Epithelial cell of esophagus (primary cell): ENCODE measurements at regions not wholly inside any gene's neighbourhood (a gene's known extent, or its start where the extent isn't known, plus 50 kb on each side); places are given as distances from the start of the nearest gene placed in this dataset.

ENCODE experiments used
- DNase-seq: peaks from one replicate; pipeline ENCODE4 v3.0.0; 2010; ENCODE audit warnings: low read depth
- H3K4me3 ChIP-seq: 2 replicates; pipeline ENCODE4 v1.5.1; 2011; ENCODE audit warnings: mild to moderate bottlenecking, low read length, control low read depth
- TF ChIP-seq, protein P1 (sequence below): IDR thresholded peaks from 2 replicates; pipeline ENCODE4 v1.5.1; 2011; ENCODE audit warnings: low read depth, mild to moderate bottlenecking, low read length, control low read depth, inconsistent platforms; ENCODE audit not compliant: insufficient read depth; ENCODE audit errors: missing control alignments

DNA sequence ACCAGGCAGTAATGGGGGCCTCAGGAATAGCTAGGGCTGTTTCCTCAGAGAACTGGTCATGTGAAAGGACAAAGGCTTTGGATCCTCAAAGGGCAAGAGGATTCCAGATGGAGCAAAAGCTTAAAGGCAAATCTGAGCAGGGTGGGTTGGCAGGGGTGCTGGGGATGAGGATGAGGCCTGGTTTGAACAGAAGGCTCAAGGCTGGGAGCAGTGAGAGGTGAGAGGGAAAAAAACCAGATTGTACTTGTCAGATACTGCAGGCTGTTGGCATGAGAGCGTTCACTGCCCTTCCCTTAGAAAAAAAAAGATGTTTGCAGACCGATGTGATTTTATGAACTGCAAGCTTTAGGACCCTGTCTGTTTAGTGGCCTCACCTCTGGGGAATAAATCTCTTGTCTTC, 63.4 kb downstream of the PABIR2 start:
- no peak for DNase-seq
- H3K4me3 ChIP-seq = no peak overlapping the region
- TF ChIP-seq, protein P1, sequence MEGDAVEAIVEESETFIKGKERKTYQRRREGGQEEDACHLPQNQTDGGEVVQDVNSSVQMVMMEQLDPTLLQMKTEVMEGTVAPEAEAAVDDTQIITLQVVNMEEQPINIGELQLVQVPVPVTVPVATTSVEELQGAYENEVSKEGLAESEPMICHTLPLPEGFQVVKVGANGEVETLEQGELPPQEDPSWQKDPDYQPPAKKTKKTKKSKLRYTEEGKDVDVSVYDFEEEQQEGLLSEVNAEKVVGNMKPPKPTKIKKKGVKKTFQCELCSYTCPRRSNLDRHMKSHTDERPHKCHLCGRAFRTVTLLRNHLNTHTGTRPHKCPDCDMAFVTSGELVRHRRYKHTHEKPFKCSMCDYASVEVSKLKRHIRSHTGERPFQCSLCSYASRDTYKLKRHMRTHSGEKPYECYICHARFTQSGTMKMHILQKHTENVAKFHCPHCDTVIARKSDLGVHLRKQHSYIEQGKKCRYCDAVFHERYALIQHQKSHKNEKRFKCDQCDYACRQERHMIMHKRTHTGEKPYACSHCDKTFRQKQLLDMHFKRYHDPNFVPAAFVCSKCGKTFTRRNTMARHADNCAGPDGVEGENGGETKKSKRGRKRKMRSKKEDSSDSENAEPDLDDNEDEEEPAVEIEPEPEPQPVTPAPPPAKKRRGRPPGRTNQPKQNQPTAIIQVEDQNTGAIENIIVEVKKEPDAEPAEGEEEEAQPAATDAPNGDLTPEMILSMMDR = no peak

DNA sequence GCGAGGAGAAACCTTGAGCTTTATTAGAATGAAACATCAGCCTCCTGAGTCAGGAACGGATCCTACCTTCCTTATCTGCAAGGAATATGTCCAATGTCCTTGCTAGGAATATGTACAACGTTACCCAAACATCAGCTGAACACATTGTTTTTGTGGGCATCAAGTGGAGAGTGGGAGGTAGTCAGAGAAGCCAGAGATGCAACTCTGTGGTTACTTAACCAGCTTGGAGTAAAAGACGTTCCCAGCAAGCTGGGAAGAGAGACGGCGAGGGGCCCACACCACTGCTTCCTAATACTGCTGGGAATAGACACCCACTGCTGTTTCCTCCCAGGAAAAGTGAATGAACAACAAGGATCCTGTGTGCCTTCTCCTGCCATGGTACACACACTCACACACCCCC, 64.3 kb downstream of the PABIR2 start:
- H3K4me3 ChIP-seq = no peak overlapping the region
- DNase-seq = no peak
- TF ChIP-seq, protein P1 = no peak

DNA sequence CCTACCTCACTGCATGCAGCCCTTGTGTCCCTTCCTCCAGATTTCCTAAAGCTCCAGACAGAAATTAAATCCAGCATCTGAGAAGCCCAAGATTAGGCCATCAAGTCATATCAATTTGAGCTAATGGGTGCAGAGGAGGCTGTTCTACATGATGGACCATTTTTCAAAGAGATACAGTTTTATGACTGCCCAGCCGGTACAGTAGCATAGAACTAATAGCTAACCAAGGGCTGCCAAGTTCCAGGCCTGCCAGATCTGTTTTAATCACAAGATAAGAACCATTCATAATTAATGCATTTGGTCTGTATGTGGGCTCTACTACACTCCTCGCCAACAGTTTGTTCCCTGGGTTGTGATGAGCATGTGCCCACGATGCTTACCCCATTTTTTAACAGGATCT, 64.9 kb downstream of the PABIR2 start:
- no peak for DNase-seq
- H3K4me3 ChIP-seq = no peak overlapping the region
- TF ChIP-seq, protein P1 = no peak

DNA sequence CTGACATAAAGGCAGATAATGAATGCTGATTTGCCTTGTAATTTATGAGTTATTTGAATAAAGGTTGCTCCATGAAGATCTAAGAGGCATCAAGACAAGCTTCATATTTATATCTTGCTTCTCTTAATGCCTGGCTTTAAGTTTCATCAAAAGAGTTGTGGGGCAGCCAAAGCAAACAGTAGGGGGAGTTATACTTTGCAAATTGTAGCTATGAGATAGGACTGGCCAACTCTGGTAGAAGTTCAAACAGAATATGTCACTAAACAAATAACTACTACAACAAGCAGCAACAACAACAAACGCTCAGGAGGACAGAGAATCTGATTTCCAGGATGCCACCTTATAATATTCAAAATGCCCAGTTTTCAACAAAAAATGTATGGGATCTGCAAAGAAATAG, 69.1 kb upstream of the PLAC1 start:
- peak; percentile 5 for DNase-seq
- TF ChIP-seq, protein P1 = no peak
- H3K4me3 ChIP-seq = no peak overlapping the region

DNA sequence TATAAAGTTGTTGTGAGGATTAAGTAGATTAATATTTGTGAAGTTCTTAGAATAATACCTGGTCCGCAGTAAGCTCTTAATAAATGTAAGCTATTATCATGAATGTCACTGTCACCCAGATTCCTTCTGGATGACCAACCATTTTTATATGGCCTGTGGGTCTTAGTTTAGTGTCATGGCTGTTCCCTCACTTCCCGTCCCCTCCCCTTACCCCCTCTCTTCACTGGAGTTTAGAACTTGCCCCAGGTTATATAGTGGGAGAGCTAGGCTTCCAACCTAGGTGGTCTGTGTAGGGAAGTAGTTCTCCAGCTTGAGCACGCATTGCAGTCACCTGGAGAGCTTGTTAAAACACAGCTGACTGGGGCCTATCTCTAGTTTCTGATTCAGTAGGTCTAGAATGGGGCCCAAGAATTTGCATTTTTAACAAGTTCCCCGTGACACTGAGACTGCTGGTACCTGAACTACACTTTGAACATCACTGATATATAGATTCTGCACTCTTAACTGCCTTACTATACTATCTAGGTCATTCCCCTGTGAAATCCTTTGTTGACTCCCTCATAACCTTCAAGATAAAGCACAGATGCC, 66.9 kb upstream of the PLAC1 start:
- DNase-seq = no peak
- TF ChIP-seq, protein P1 = no peak
- no peak overlapping the region for H3K4me3 ChIP-seq

DNA sequence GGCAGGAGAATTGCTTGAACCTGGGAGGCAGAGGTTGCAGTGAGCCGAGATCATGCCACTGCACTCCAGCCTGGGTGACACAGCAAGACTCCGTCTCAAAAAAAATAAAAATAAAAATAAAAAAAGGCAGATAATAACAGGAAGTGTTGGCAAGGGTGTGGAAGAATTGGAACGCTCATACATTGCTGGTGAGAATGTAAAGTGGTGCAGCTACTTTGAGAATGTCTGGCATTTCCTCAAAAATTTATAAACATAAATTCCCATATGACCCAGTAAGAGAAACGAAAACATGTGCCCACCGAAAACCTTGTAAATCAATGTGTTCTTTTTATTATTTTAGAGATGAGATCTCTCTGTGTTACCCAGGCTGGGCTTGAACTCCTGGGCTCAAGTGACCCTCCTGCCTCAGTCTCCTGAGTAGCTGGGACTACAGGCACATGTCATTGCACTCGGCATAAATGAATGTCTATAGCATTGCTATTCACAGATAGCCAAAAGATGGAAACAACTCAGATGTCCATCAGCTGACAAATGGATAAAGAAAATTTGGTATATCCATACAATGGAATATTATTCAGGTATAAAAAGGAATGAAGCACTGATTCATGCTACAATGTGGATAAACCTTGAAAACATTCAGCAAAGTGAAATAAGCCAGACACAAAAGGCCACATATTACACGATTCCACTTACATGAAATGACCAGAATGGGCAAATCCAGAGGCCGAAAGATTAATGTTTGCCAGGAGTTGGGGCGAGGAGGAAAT, 63.7 kb upstream of the PLAC1 start:
- TF ChIP-seq, protein P1 = no peak
- H3K4me3 ChIP-seq = no peak overlapping the region
- no peak for DNase-seq

DNA sequence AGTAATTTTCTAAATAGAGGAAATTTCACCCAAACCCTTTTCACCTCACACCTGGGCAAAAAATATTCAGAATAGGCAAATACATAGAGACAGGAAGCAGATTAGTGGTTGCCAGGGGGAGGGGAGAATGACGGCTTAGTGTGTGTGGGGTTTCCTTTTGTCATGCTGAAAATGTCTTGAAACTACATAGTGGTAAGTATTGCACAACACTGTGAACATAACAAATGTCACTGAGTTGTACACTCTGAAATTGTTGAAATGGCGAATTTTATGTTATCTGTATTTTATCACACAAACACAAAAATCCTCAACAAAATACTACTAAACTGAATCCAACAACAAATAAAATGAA, 60.7 kb upstream of the PLAC1 start:
- H3K4me3 ChIP-seq = no peak overlapping the region
- DNase-seq = peak; percentile 18
- TF ChIP-seq, protein P1 = no peak
